ENCODE measurements at regions not wholly inside any gene's neighbourhood (a gene's known extent, or its start where the extent isn't known, plus 50 kb on each side); places are given as distances from the start of the nearest gene placed in this dataset.

- TF ChIP-seq, protein P1, sequence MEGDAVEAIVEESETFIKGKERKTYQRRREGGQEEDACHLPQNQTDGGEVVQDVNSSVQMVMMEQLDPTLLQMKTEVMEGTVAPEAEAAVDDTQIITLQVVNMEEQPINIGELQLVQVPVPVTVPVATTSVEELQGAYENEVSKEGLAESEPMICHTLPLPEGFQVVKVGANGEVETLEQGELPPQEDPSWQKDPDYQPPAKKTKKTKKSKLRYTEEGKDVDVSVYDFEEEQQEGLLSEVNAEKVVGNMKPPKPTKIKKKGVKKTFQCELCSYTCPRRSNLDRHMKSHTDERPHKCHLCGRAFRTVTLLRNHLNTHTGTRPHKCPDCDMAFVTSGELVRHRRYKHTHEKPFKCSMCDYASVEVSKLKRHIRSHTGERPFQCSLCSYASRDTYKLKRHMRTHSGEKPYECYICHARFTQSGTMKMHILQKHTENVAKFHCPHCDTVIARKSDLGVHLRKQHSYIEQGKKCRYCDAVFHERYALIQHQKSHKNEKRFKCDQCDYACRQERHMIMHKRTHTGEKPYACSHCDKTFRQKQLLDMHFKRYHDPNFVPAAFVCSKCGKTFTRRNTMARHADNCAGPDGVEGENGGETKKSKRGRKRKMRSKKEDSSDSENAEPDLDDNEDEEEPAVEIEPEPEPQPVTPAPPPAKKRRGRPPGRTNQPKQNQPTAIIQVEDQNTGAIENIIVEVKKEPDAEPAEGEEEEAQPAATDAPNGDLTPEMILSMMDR (IDR thresholded peaks at IDR 0.05): no peak
- TF ChIP-seq POLR2A (IDR thresholded peaks at IDR 0.05): no peak
Observed at GRCh38 chr4:57591073-57591472, 480.9 kb upstream of the IGFBP7 start.
